IgD-negative memory B cell (primary cell): ENCODE measurements at regions not wholly inside any gene's neighbourhood (a gene's known extent, or its start where the extent isn't known, plus 50 kb on each side); places are given as distances from the start of the nearest gene placed in this dataset.
"Not testable (repeated sequence)": the region's sequence is repeated elsewhere in the genome, so short reads cannot be mapped to it uniquely, and the experiment has no call there.

Experiments
- H3K27ac Mint-ChIP-seq, 3 donors: one replicate each; pipeline ENCODE4 v1.8.0; 2020 to 2022; ENCODE audit warnings: mild to moderate bottlenecking in 3 of 3, mixed read lengths in 3 of 3, moderate library complexity in 1 of 3
- H3K27me3 Mint-ChIP-seq: one replicate; pipeline ENCODE4 v1.8.0; 2021; ENCODE audit warnings: mixed read lengths
- H3K36me3 Mint-ChIP-seq: one replicate; pipeline ENCODE4 v1.8.0; 2020; ENCODE audit warnings: mild to moderate bottlenecking, mixed read lengths
- H3K4me1 Mint-ChIP-seq, 3 donors: one replicate each; pipeline ENCODE4 v1.8.0; 2020 to 2022; ENCODE audit warnings: mixed read lengths in 3 of 3, mild to moderate bottlenecking in 1 of 3
- H3K4me3 Mint-ChIP-seq, 4 donors: one replicate each; pipeline ENCODE4 v1.8.0; 2020 to 2022; ENCODE audit warnings: mild to moderate bottlenecking in 4 of 4, mixed read lengths in 4 of 4, moderate library complexity in 3 of 4
- H3K9me3 Mint-ChIP-seq, 3 donors: one replicate each; pipeline ENCODE4 v1.8.0; 2020 to 2021; ENCODE audit warnings: mixed read lengths in 3 of 3, mild to moderate bottlenecking in 1 of 3

DNA sequence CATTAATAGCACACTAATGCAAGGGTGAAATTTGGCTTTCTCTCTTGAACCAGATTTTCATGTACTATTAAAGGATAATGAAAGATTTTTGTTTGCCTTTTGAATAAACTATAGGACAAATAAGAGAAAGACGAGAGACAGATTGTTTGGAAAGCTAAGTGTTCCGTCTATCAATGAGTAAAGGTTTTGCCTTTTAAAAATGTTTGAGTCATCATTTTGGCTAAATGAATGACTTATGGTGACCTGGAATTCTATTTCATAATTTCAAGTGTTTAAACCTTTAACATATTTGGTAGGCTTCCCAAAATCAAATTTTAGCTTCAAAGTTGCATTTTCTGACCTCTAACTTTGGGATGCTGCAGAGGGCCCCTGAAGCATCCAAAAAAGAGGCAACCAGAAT, 145.2 kb downstream of the SLC25A46 start:
- H3K36me3 Mint-ChIP-seq, result no peaks in the 10 kb centered on the region
- H3K27me3 Mint-ChIP-seq, result peaks cover 2% of the 10 kb centered on the region
- no peak overlapping the region for H3K27ac Mint-ChIP-seq
- H3K4me3 Mint-ChIP-seq, result no peak overlapping the region
- H3K9me3 Mint-ChIP-seq, result peaks cover 2 to 15% (median 4%) of the 10 kb centered on the region in 3 donors
- no peaks in the 10 kb centered on the region for H3K4me1 Mint-ChIP-seq

DNA sequence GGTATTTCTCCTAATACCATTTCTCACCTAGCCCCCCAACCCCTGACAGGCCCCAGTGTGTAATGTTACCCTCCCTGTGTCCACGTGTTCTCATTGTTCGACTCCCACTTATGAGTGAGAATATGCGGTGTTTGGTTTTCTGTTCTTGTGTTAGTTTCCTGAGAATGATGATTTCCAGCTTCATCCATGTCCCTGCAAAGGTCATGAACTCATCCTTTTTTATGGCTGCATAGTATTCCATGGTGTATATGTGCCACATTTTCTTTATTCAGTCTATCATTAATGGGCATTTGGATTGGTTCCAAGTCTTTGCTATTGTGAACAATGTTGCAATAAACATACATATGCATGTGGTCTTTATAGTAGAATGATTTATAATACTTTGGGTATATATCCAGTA, 148.4 kb downstream of the SLC25A46 start:
- not testable (repeated sequence) for H3K4me3 Mint-ChIP-seq, H3K27ac Mint-ChIP-seq, H3K4me1 Mint-ChIP-seq, H3K36me3 Mint-ChIP-seq, H3K27me3 Mint-ChIP-seq
- H3K9me3 Mint-ChIP-seq, result peaks cover 4 to 18% (median 6%) of the 10 kb centered on the region in 3 donors

DNA sequence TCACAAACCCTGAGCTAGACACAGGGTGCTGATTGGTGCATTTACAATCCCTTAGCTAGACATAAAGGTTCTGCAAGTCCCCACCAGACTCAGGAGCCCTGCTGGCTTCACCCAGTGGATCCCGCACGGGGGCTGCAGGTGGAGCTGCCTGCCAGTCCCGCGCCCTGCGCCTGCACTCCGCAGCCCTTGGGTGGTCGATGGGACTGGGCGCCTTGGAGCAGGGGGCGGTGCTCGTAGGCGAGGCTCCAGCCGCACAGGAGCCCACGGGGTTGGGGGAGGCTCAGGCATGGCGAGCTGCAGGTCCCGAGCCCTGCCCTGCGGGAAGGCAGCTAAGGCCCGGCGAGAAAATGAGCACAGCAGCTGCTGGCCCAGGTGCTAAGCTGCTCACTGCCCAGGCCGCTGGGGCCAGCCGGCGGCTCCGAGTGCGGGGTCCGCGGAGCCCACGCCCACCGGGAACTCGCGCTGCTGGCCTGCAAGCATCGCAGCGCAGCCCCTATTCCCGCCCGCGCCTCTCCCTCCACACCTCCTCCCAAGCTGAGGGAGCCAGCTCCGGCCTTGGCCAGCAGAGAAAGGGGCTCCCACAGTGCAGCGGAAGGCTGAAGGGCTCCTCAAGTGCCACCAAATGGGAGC, 155.2 kb downstream of the SLC25A46 start:
- H3K4me3 Mint-ChIP-seq, H3K27ac Mint-ChIP-seq, H3K36me3 Mint-ChIP-seq, H3K27me3 Mint-ChIP-seq, H3K9me3 Mint-ChIP-seq, H3K4me1 Mint-ChIP-seq: not testable (repeated sequence)

DNA sequence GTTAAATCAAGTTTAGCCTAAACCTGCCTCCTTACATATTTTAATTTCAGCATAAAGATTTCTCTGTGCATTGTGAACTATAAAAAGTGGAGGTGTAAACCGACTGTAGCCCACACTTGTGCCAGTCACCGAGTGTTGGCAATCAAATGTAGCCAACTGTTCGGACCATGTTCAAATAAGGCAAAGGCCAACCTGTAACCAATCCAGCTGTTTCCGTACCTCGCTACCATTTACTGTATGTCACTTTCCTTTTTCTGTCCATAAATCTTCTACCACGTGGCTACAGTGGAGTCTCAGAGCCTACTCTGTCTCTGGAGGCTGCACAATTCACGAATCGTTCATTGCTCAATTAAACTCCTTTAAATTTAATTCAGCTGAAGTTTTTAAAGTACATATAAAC, 156.0 kb downstream of the SLC25A46 start:
- Mint-ChIP-seq H3K36me3 (no peaks in the 10 kb centered on the region), H3K27me3 (peaks cover 1% of the 10 kb centered on the region), H3K4me1 (no peaks in the 10 kb centered on the region), H3K4me3 (no peak overlapping the region), H3K27ac (no peak overlapping the region), H3K9me3 (peaks cover 0 to 7% (median 3%) of the 10 kb centered on the region in 3 donors)

DNA sequence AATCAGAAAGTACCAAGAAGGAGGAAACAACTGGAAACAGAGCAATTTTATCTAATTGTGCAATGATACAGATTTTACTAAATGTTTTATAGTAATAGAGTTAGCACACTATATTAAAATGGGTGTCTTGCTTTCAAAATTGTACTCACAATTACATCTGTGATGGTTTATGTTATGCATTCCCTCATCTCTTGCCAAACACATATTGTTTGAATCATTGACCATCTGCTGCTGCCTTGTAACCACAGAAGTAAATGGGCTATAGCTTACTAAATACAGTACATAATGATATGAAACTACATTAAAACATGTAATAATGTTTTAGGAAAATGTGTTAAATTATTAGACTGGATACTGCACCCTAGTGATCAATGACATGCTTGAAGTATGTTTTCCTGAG, 158.1 kb downstream of the SLC25A46 start:
- no peaks in the 10 kb centered on the region for H3K27me3 Mint-ChIP-seq
- H3K9me3 Mint-ChIP-seq, result peaks cover 0 to 3% (median 0%) of the 10 kb centered on the region in 3 donors
- no peaks in the 10 kb centered on the region for H3K36me3 Mint-ChIP-seq
- no peak overlapping the region for H3K4me3 Mint-ChIP-seq
- no peaks in the 10 kb centered on the region for H3K4me1 Mint-ChIP-seq
- no peak overlapping the region for H3K27ac Mint-ChIP-seq

DNA sequence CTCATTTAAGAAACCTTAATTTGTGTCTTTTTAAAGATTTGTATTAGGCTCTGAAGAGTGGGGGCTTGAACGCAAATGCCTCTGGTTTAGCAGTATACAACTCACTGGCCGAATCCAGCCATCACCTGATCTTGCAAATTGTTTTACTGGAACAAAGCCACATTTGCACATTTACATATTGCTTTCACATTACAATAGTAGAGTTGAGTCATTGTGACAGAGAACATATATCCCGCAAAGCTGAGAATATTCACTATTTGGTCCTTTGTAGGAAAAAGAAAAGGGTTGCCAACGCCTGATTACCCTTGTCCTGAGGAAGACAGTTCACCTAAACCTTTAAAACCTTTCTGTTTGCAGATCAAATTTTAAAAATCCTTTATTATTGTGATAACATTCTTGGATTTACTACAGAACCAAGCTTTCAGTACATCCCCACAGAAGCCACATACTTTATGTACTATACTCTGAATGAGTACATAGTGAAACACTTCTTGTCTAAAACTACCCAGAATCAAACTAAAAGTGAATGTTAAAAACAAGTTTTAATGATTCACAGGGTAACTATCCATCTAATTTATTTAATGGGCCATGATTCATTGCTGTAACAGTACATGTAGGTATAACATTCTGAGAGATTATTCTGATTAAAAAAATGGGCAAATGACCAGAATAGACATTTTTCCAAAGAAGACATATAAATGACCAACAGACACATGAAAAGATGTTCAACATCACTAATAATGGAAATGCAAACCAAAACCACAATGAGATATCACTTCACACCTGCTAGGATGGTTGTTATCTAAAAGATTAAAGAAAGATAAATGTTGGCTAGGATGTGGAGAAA, 161.0 kb downstream of the SLC25A46 start:
- peaks cover 0 to 2% (median 0%) of the 10 kb centered on the region in 3 donors for H3K9me3 Mint-ChIP-seq
- no peak overlapping the region for H3K4me3 Mint-ChIP-seq

DNA sequence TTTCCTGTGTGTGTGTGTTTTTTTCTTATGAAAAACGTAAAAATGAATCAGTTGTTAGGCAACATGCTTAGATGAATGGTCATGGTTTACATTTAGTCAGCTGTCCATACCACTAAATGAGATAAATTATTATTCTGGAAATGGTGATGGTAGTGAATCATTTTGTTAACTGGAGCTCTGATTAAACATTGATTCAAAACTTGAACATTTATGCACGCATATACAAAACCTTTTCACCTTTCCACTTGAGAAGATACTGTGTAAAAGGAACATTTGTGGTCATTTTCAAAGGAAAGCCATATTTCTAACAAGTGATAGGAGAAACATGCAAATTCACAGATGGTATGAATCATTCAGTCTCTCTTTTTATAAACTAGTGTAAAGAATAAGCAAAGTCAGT, 162.0 kb downstream of the SLC25A46 start:
- Mint-ChIP-seq H3K9me3 (peaks cover 0 to 2% (median 0%) of the 10 kb centered on the region in 3 donors), H3K4me3 (no peak overlapping the region), H3K27me3 (no peaks in the 10 kb centered on the region), H3K4me1 (no peaks in the 10 kb centered on the region), H3K27ac (no peak overlapping the region), H3K36me3 (no peaks in the 10 kb centered on the region)

More for the DNA sequence above, 161.0 kb downstream of the SLC25A46 start:
- H3K27ac Mint-ChIP-seq, result no peak overlapping the region
- H3K27me3 Mint-ChIP-seq, result no peaks in the 10 kb centered on the region
- no peaks in the 10 kb centered on the region for H3K4me1 Mint-ChIP-seq
- no peaks in the 10 kb centered on the region for H3K36me3 Mint-ChIP-seq

DNA sequence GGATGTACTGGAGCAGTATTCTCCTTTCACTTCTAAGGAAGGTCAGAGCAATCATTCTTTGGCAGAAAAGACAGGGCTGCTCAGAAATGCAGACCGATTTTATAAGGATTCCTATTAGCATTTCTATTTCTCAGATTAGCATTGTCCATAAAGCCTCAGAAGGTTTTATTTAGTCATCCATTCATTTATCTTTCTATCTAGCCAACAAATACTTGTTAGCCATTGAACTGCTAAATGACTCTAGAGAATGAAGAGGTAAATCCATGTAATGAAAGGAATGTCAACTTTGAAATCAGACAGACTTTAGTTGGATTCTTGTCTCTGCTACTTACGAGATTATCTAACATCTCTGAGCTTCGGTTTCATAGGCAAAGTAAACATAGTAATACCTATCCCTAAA, 165.2 kb downstream of the SLC25A46 start:
- H3K27me3 Mint-ChIP-seq, result no peaks in the 10 kb centered on the region
- no peaks in the 10 kb centered on the region for H3K36me3 Mint-ChIP-seq
- no peak overlapping the region for H3K27ac Mint-ChIP-seq
- peaks cover 0 to 4% (median 0%) of the 10 kb centered on the region in 3 donors for H3K9me3 Mint-ChIP-seq
- H3K4me1 Mint-ChIP-seq, result no peaks in the 10 kb centered on the region
- no peak overlapping the region for H3K4me3 Mint-ChIP-seq

DNA sequence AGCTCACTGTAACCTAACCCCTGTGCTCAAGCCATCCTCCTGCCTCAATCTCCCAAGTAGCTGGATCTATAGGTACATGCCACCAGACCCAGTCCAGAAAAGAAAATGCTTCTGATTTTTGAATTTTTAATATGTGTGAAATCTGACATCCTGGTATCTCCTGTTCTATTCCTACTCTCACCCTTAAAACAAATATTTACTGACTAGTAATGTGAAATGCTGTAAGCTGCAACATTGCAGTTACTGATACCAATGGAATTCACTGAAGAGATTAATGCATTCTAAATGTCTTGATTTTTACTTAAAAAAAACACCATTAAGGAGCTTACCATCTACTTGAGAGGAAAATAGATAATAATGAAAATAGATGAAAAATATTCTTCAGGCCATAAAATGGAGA, 162.7 kb upstream of the TSLP start:
- H3K27me3 Mint-ChIP-seq, result no peaks in the 10 kb centered on the region
- H3K27ac Mint-ChIP-seq, result no peak overlapping the region
- peaks cover 0 to 4% (median 0%) of the 10 kb centered on the region in 3 donors for H3K9me3 Mint-ChIP-seq
- H3K4me1 Mint-ChIP-seq, result peaks cover 0 to 2% (median 0%) of the 10 kb centered on the region in 3 donors
- H3K36me3 Mint-ChIP-seq, result no peaks in the 10 kb centered on the region
- H3K4me3 Mint-ChIP-seq, result no peak overlapping the region

DNA sequence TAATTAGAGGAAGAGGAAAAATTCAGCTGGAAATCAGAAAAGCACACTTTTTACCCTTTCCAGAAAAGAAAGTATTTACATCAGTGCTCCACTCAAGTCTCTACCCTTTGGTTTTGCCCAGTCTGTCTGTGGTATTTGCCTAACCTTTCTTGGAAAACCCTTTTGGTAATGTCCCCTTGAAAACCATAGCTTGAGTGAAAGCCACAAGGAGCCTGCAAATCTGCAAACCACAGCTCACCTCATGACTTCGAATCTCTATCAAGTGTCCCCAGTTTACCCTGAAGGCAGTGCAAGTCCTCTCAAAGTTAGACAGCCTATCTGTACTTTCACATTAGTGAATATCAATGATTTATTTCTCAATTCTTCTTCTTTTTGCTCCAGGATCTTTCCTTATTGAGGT, 162.1 kb upstream of the TSLP start:
- no peak overlapping the region for H3K27ac Mint-ChIP-seq
- H3K36me3 Mint-ChIP-seq, result no peaks in the 10 kb centered on the region
- no peaks in the 10 kb centered on the region for H3K27me3 Mint-ChIP-seq
- peaks cover 0 to 2% (median 0%) of the 10 kb centered on the region in 3 donors for H3K4me1 Mint-ChIP-seq
- peaks cover 0 to 7% (median 0%) of the 10 kb centered on the region in 3 donors for H3K9me3 Mint-ChIP-seq
- no peak overlapping the region for H3K4me3 Mint-ChIP-seq

DNA sequence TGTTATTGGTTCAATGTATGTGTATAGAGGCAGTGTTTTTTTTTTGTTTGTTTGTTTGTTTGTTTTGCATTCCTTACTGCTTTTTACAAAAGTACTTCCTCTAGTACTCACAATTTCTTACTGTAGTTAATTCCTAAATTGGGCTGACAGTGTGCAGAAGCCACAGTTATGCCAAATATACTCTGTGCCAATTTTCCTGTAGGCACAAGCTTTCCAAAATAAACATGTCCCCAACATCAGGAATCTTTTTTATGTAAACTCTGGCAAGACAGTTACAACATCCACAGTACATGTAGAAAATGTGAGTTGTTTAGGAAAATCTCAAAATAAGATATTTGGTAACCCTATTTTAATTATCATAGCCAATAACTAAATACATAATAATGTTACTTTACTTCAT, 161.6 kb upstream of the TSLP start:
- H3K27ac Mint-ChIP-seq, result no peak overlapping the region
- H3K4me3 Mint-ChIP-seq, result no peak overlapping the region
- no peaks in the 10 kb centered on the region for H3K27me3 Mint-ChIP-seq
- peaks cover 0 to 7% (median 0%) of the 10 kb centered on the region in 3 donors for H3K9me3 Mint-ChIP-seq
- peaks cover 0 to 2% (median 0%) of the 10 kb centered on the region in 3 donors for H3K4me1 Mint-ChIP-seq
- H3K36me3 Mint-ChIP-seq, result no peaks in the 10 kb centered on the region

DNA sequence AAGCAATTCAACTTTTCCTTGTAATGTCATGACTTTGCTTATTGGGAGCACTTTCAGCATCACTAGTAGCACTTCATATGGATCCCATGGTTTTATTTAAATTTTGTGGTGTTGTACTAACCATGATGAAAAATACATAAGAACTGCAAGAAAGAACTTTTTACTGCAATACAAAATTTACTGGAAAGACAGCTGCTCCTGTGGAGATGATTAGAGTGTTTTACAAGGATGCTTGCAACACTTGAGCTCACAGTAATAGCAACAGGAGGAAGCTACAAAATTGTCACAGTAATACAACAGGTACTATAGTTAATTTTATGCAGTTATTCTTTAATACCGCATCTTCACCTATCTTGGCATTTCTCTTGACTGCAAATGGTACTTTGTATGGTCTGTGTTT, 158.3 kb upstream of the TSLP start:
- H3K27me3 Mint-ChIP-seq, result peaks cover 2% of the 10 kb centered on the region
- H3K4me3 Mint-ChIP-seq, result no peak overlapping the region
- H3K9me3 Mint-ChIP-seq, result peaks cover 0 to 5% (median 0%) of the 10 kb centered on the region in 3 donors
- H3K36me3 Mint-ChIP-seq, result no peaks in the 10 kb centered on the region
- H3K27ac Mint-ChIP-seq, result no peak overlapping the region
- H3K4me1 Mint-ChIP-seq, result peaks cover 0 to 2% (median 0%) of the 10 kb centered on the region in 3 donors

DNA sequence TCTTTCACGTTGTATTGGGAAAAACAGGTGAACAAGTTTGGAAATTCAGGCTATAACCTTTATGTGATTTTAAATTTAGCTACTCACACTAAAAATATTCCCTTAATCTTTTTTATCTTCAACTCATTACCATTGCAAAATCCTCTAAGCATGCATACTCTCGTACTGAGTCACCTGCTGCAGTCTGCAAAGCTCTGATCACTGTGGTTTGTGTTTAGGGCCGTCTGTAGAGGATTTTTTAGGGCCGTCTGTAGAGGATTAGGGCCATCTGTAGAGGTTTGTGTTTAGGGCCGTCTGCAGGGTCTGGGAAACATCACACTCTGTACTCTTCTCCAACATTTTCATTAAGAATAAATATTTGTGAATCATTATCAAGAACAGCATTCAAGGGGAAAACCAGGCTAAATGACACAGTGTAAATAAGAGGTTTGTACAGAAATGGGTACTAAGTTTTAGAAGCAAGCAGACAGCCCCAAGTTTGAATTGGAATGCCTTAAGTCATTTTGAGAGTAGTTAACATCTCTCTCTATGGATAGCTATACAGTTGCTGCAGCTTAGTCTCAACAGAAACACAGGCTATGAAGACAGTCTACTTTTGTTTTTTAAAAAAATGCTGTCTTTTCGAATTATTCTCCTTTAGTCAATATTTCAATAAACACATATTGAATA, 155.0 kb upstream of the TSLP start:
- Mint-ChIP-seq H3K4me1 (no peaks in the 10 kb centered on the region), H3K27ac (no peak overlapping the region), H3K4me3 (no peak overlapping the region), H3K27me3 (peaks cover 2% of the 10 kb centered on the region), H3K36me3 (no peaks in the 10 kb centered on the region), H3K9me3 (peaks cover 0 to 3% (median 0%) of the 10 kb centered on the region in 3 donors)

DNA sequence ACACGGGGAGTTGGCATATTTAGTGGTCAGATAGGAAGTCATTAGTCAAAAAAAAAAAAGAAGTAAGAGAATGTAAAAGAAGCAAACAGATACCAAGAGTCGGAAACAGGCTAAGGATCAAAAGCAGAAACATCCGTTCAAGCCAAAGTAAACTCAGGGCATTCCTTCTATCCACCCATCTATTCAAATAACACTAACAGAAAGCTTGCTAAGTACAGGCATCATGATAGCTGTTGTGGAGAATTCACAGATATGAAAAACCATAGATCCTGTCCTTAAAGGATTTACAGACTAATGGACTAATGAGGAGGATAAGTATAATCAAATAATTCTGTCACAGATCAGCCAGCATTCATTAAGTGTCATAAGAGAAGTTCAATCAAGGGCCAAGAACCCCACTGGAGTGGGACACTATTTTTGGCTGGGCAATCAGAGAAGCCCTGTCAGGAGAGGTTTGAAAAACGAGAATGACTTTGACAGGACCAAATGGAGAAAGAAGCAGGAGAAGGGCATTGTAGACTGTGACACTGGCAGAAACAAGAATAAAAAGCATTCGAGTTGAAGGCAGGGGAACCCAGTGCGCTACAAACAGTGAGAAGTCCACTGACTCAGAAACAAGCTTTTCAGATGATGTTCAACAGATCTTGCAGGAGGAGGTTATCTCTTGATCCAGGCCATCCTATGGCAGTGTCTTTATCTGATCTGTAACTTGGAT, 154.2 kb upstream of the TSLP start:
- H3K4me1 Mint-ChIP-seq, result no peaks in the 10 kb centered on the region
- peaks cover 0 to 3% (median 0%) of the 10 kb centered on the region in 3 donors for H3K9me3 Mint-ChIP-seq
- no peaks in the 10 kb centered on the region for H3K36me3 Mint-ChIP-seq
- H3K4me3 Mint-ChIP-seq, result no peak overlapping the region
- peaks cover 2% of the 10 kb centered on the region for H3K27me3 Mint-ChIP-seq
- no peak overlapping the region for H3K27ac Mint-ChIP-seq

DNA sequence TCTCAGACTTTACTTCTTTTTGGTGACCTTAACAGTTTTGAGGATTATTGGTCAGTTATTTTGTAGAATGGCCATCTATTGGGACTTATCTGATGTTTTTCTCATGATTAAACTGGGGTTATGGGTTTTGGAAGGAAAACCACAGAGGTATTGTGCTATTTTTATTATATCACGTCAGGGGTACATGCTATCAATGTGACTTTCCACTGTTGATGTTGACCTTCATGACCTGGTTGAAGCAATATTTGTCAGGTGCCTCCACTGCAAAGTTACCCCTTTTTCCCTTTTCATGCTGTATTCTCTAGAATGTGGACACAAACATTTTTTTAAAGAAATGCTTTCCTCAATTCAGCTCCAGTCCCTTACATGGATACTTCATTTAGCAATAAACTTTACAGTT, 152.8 kb upstream of the TSLP start:
- Mint-ChIP-seq H3K9me3 (peaks cover 0 to 3% (median 0%) of the 10 kb centered on the region in 3 donors), H3K36me3 (no peaks in the 10 kb centered on the region), H3K27me3 (peaks cover 3% of the 10 kb centered on the region), H3K4me1 (no peaks in the 10 kb centered on the region), H3K4me3 (no peak overlapping the region), H3K27ac (no peak overlapping the region)
